Rectal smooth muscle tissue (tissue), 1 donor: ENCODE measurements at regions not wholly inside any gene's neighbourhood (a gene's known extent, or its start where the extent isn't known, plus 50 kb on each side); places are given as distances from the start of the nearest gene placed in this dataset.

Experiments used
- H3K27ac ChIP-seq: one replicate; pipeline ENCODE4 v1.7.0; 2013; ENCODE audit warnings: low read depth, low read length, inconsistent platforms
- H3K27me3 ChIP-seq: one replicate; pipeline ENCODE4 v1.7.0; 2013; ENCODE audit warnings: low read length; ENCODE audit not compliant: control insufficient read depth, insufficient read depth
- H3K36me3 ChIP-seq: one replicate; pipeline ENCODE4 v1.7.0; 2013; ENCODE audit warnings: low read length; ENCODE audit not compliant: control insufficient read depth, insufficient read depth
- H3K4me1 ChIP-seq: one replicate; pipeline ENCODE4 v1.7.0; 2013; ENCODE audit warnings: low read length; ENCODE audit not compliant: control insufficient read depth, insufficient read depth
- H3K4me3 ChIP-seq: one replicate; pipeline ENCODE4 v1.7.0; 2013; ENCODE audit warnings: low read length
- H3K9ac ChIP-seq: one replicate; pipeline ENCODE4 v1.7.0; 2013; ENCODE audit warnings: low read length

DNA sequence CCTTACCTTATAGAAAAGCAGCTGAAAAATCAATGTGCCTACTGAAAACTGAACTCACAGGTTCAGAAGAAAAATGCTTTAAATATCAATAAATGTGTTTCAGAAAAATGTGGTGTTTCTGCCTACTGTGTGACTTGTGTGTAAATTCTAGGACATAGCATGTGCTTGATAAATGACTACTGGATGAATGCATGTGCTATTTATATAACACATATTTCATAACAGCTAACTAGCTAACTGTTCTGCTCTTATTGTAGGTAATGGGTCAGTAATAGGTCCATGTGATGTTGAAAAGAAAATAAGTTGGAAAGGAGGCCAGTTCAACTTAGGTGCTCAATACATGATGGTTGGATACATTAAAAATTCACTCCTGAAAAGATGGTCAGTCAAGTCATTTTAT lies 993.0 kb upstream of the LCORL start:
- H3K4me1 ChIP-seq: no peaks in the 10 kb centered on the region
- no peak overlapping the region for H3K27ac ChIP-seq
- H3K36me3 ChIP-seq: no peaks in the 10 kb centered on the region
- no peak overlapping the region for H3K9ac ChIP-seq
- H3K4me3 ChIP-seq: no peak overlapping the region
- H3K27me3 ChIP-seq: no peaks in the 10 kb centered on the region

DNA sequence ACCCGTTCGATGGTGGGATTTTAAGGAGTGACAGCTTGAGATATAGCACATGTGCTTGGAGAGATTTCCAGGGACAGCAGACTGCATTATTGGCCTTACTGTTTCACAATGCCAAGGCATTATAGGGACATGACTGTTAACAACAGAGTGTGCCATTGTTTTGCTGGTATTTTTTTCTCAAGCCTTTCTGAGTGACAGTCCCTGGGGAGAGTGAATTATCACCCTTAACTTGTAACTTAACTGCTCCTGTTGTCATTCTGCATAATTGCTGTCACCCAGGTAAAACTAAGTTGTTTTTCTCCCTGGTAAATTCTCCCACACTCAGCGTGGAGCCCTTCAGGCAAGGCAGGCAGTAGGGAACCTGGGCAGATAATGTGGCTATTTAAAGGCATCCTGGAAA lies 989.2 kb upstream of the LCORL start:
- no peaks in the 10 kb centered on the region for H3K36me3 ChIP-seq
- H3K4me1 ChIP-seq: no peaks in the 10 kb centered on the region

DNA sequence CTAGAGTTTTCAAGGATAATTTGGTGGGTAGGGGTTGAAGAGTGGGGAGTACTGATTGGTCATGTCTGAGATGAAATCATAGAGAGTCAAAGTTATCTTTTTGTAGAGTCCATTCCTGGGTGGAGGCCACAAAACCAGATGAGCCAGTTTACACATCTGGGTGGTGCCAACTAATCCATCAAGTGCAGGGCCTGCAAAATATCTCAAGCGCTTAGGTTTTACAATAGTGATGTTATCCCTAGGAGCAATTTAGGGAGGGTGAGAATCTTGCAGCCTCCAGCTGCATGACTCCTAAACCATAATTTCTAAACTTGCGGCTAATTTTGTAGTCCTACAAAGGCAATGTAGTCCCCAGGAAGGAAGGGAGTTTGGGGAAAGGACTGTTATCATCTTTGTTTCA lies 988.3 kb upstream of the LCORL start:
- Histone ChIP-seq H3K4me3 (no peak overlapping the region), H3K9ac (no peak overlapping the region), H3K27ac (no peak overlapping the region), H3K4me1 (no peaks in the 10 kb centered on the region), H3K27me3 (no peaks in the 10 kb centered on the region), H3K36me3 (no peaks in the 10 kb centered on the region)

More for the DNA sequence above, 989.2 kb upstream of the LCORL start:
- no peak overlapping the region for H3K27ac ChIP-seq
- H3K27me3 ChIP-seq: no peaks in the 10 kb centered on the region
- no peak overlapping the region for H3K9ac ChIP-seq
- no peak overlapping the region for H3K4me3 ChIP-seq

DNA sequence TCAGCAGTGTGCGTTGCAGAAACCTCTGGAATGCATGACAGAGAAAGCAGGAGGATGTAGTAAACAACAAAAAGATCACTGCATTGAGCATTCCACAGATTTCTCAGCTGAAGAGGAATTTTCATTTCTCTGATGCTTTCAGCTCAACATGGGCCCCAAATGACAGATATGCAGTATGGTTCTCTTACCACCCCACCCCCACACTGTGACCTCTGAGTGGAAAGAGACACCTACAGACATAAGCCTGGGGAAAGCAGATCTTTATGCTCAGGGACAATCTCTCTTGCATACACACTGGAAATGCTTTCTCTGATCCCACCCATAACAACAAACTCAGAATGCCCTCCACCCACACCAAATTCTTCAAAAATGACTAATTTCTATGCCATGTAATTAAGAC lies 983.7 kb upstream of the LCORL start:
- Histone ChIP-seq H3K4me1 (no peaks in the 10 kb centered on the region), H3K27ac (no peak overlapping the region), H3K9ac (no peak overlapping the region), H3K27me3 (no peaks in the 10 kb centered on the region), H3K36me3 (no peaks in the 10 kb centered on the region), H3K4me3 (no peak overlapping the region)

DNA sequence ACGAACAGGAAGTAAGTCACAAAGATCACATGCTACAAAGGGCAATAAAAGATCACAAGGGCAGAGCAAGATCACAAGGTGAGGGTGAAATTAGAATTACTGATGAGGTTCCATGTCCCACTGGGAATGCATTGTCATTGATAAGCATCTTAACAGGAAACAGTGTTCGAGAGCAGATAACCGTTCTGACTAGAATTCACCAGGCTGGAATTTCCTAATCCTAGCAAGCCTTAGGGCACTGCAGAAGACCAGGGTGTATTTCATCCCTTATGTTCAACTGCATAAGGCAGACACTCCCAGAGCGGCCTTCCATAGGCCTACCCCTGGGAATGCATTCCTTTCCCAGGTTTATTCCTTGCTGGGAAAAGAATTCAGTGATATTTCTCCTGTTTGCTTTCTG lies 980.6 kb upstream of the LCORL start:
- Histone ChIP-seq H3K27me3 (no peaks in the 10 kb centered on the region), H3K36me3 (no peaks in the 10 kb centered on the region), H3K9ac (no peak overlapping the region), H3K4me1 (no peaks in the 10 kb centered on the region), H3K4me3 (no peak overlapping the region), H3K27ac (no peak overlapping the region)

DNA sequence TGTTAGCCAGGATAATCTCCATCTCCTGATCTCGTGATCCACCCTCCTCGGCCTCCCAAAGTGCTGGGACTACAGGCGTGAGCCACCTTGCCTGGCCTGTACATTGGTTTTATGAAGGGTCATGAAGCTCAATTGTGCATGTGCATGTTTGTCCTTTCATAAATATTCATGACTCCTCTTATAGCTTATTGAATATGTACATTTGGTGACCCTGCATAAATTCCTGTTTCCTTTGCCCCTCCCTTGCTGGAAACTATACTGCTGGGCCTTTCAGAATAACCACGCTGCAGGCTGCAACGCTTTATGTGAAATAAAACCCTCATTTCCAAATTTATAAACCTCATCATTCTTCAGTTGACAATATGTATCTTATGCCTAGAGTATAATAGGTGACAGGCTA lies 978.0 kb upstream of the LCORL start:
- Histone ChIP-seq H3K4me3 (no peak overlapping the region), H3K36me3 (no peaks in the 10 kb centered on the region), H3K27me3 (no peaks in the 10 kb centered on the region), H3K27ac (no peak overlapping the region), H3K9ac (no peak overlapping the region), H3K4me1 (no peaks in the 10 kb centered on the region)

DNA sequence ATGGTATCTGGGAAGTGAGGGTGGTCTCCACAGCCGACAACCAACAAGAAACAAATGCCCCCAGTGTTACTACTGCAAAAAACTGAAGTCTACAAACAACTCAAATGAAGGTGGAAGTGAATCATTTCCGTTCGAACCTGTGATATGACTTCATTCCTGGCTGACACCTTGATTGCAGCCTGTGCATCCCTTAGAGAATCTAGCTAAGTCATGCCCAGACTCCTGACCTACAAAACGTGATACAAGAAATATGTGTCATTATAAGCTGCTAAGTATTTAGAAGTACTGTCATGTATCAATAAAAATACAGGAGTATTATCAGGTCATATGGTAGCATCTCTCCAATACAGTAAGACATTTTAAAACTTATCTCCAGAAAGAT lies 959.7 kb upstream of the LCORL start:
- Histone ChIP-seq H3K9ac (no peak overlapping the region), H3K36me3 (no peaks in the 10 kb centered on the region), H3K27ac (no peak overlapping the region), H3K27me3 (no peaks in the 10 kb centered on the region), H3K4me1 (no peaks in the 10 kb centered on the region), H3K4me3 (no peak overlapping the region)

DNA sequence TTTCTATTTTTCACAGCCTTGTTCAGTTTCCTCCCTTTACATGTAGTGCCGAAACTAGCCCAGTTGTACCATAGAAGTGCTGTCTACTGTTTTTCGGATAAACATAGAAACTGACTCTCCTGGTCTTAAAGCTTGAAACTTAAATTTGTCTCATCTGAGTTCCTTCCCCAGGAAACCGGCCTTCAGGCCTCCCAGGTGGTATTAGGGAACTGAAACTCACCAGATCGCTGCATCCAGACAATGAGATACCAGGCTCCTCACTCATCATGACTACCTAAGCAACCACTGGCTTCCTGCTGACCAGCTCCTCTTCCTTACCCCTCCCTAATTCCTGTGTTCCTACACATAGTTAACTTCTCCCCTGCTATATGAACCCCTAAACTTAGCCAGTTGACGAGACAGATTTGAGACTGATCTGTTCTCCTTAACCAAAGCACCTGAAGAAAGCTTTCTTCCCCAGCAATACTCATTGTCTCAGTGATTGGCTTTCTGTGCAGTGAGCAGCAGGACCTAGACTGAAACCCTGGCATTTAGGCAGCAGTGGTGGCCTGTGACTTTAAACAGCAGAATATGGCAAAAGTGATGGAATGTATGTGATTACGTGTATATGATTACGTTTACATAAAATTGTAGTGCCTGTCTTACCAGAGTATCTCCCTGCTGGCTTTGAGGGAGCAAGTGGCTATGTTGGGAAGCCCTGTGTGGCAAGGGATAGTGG lies 959.1 kb upstream of the LCORL start:
- Histone ChIP-seq H3K36me3 (no peaks in the 10 kb centered on the region), H3K4me1 (no peaks in the 10 kb centered on the region), H3K27ac (no peak overlapping the region), H3K27me3 (no peaks in the 10 kb centered on the region), H3K4me3 (no peak overlapping the region), H3K9ac (no peak overlapping the region)

DNA sequence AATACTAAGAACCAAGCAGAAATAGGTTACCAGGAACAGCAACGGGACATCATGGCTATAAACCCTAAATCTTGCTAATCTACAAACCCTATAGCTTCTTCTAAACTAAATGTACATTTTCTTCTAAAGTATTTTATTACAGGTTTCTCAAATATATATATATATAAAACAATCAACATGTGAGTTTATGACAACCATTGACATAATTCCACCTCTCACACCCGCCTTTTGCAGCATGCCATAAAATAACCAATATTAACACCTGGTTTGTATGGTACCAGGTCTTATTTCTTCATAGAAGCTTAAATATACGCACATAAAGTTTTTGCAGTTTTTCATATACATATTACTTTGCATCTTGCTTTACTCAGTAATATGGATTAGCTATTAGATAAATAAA lies 955.3 kb upstream of the LCORL start:
- no peaks in the 10 kb centered on the region for H3K27me3 ChIP-seq
- no peak overlapping the region for H3K4me3 ChIP-seq
- H3K4me1 ChIP-seq: no peaks in the 10 kb centered on the region
- no peak overlapping the region for H3K9ac ChIP-seq
- H3K36me3 ChIP-seq: no peaks in the 10 kb centered on the region
- no peak overlapping the region for H3K27ac ChIP-seq

DNA sequence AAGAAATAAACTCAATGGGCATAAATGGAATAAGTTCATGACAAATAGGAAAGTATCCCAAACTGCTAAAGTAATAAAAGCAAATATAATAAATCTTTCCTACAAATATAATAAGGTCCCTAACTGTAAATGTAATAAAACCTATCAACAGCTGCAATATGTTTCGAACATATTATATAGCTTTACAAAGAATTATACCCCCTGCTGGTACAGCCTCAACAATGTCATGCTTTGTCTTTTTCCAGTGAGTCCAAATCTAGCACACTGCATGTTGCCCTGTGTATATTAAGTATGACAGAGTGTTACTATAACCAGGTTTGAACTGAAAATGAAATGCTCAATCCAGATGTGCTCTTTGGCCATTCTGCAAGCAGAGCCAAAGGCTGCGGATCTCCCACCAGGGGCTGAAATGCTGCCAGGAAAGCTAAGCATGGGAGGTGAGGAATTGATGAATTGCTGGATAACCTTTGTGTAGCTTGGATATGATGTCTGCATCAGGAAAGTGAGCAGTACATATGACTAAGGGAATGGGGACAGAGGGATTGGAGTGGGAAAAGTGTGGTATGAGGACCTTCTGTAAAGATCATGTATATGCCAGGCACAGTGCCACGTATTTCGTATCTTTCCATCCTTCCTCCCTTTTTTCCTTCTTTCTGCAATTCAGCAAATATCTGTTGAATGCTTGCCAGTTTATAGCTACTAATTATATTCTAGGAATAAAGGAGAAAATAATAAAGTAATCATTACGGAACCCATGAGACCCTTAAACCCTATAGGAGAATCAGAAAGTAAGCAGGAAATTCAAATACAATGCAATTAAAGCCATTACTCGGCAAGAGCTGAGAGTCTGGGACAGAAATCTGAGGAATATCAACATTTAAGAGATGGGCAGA lies 954.6 kb upstream of the LCORL start:
- Histone ChIP-seq H3K27me3 (no peaks in the 10 kb centered on the region), H3K4me3 (no peak overlapping the region), H3K36me3 (no peaks in the 10 kb centered on the region), H3K27ac (no peak overlapping the region), H3K9ac (no peak overlapping the region), H3K4me1 (no peaks in the 10 kb centered on the region)

DNA sequence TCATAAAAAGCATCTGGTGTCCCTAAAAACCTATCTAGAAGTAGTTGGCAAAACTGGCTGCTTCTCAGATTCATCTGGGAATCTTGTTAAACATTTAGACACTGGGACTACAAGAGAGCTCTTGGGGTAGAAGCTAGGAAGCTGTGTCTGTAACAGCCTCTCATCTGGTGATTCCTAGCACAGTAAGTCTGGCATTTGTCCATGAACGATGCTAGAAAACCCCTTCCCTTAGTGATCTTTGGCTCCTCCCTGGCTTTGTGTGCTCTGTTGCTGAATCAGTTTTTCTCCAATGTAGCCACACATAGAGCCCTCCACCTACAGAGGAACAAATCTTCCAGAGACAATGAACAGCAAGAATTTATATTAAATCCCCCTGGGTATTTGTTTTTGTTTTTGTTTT lies 951.7 kb upstream of the LCORL start:
- Histone ChIP-seq H3K4me3 (no peak overlapping the region), H3K36me3 (no peaks in the 10 kb centered on the region), H3K27ac (no peak overlapping the region), H3K4me1 (no peaks in the 10 kb centered on the region), H3K27me3 (no peaks in the 10 kb centered on the region), H3K9ac (no peak overlapping the region)

DNA sequence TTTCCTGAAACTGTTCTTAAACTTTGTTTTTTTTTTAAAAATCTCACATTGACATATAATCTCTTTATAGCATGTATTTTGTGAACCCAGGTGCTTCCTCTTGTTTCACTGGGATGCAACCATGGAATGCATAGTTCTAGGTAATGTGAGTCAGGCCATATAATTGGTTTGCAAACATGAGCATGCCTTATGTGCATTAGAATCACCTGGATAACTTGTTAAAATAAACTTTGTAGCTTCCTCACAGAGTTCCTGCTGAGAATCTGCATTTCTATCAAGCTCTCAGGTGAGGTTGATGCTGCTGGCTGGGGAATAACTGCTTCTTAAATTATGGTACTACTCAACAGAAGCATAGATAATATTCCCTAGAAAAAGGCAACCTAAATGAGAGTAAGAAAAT lies 940.3 kb upstream of the LCORL start:
- Histone ChIP-seq H3K27ac (no peak overlapping the region), H3K9ac (no peak overlapping the region), H3K27me3 (no peaks in the 10 kb centered on the region), H3K4me3 (no peak overlapping the region), H3K4me1 (no peaks in the 10 kb centered on the region), H3K36me3 (no peaks in the 10 kb centered on the region)

DNA sequence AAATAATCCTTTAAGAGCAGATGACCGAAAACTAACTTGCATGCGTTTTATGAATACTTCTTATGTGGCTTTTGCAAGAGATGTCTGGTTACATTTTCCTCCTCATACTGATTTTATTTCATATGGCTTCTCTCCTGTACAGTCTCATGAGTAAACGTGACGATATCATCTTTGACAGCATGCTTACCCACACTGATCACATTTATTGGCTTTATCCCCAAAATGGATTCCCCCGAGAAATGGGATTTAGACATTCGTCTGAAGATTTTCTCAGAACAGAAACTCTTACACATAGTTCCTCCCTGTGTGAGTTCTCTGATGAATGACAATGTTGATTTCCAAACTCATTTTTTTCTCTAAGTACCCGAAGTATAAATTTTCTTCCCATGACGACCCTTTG lies 939.7 kb upstream of the LCORL start:
- H3K27ac ChIP-seq: no peak overlapping the region
- no peak overlapping the region for H3K4me3 ChIP-seq
- H3K4me1 ChIP-seq: no peaks in the 10 kb centered on the region
- H3K27me3 ChIP-seq: no peaks in the 10 kb centered on the region
- H3K9ac ChIP-seq: no peak overlapping the region
- no peaks in the 10 kb centered on the region for H3K36me3 ChIP-seq
